Uterus (tissue), 3 donors: ENCODE measurements at regions not wholly inside any gene's neighbourhood (a gene's known extent, or its start where the extent isn't known, plus 50 kb on each side); places are given as distances from the start of the nearest gene placed in this dataset.
A peak's percentile ranks its signal among the peaks of the same experiment; 100 is the strongest.

Source experiments
- DNase-seq, 2 donors: peaks; one replicate each; pipeline ENCODE4 v3.0.0-alpha.2; 2019 to 2020
- H3K27ac ChIP-seq, 2 donors: fragments of 200-600 bp; sonication (generic); 1 replicate in 1 of 2; 2 replicates in 1 of 2; pipeline ENCODE4 v1.5.1; 2016 to 2018
- H3K27me3 ChIP-seq, 2 donors: fragments of 200-600 bp; sonication (generic); one replicate each; pipeline ENCODE4 v1.5.1; 2018 to 2019; ENCODE audit warnings: control low read depth in 1 of 2
- H3K36me3 ChIP-seq, 2 donors: fragments of 200-600 bp; sonication (generic); one replicate each; pipeline ENCODE4 v1.5.1; 2019; ENCODE audit warnings: control low read depth in 1 of 2
- H3K4me1 ChIP-seq, 2 donors: fragments of 200-600 bp; sonication (generic); one replicate each; pipeline ENCODE4 v1.5.1; 2018 to 2019; ENCODE audit warnings: control low read depth in 1 of 2
- H3K4me3 ChIP-seq, 2 donors: fragments of 200-600 bp; sonication (generic); 1 replicate in 1 of 2; 2 replicates in 1 of 2; pipeline ENCODE4 v1.5.1; 2018 to 2019; ENCODE audit warnings: mild to moderate bottlenecking in 1 of 2
- H3K9me3 ChIP-seq, 2 donors: fragments of 200-600 bp; sonication (generic); one replicate each; pipeline ENCODE4 v1.5.1; 2019; ENCODE audit warnings: control low read depth in 1 of 2
- CTCF ChIP-seq, 4 experiments: fragments of 200-600 bp in 2 of 4; fragments of 450-650 bp in 2 of 4; sonication (generic) in 2 of 4; IDR thresholded peaks; one replicate each; pipeline ENCODE4 v1.5.1; 2016 to 2019; ENCODE audit warnings: antibody characterized with exemption in 4 of 4, mild to moderate bottlenecking in 2 of 4, moderate library complexity in 1 of 4
- POLR2A ChIP-seq, 2 donors: fragments of 450-650 bp; IDR thresholded peaks; one replicate each; pipeline ENCODE4 v1.6.1; 2016; ENCODE audit warnings: antibody characterized with exemption in 2 of 2, mild to moderate bottlenecking in 1 of 2, moderate library complexity in 1 of 2
- intact Hi-C: fragments of 100-400 bp; cut with DNase I; formaldehyde crosslinking; loops from one replicate; pipeline ENCODE4 v1.15.1; 2023; ENCODE audit warnings: low total_unique reads
- donor health status: DM: yes; HTN: yes; CAD: no.

- H3K36me3 ChIP-seq, result no peaks in the 10 kb centered on the region
- H3K27me3 ChIP-seq, result peaks cover 5 to 37% of the 10 kb centered on the region in 2 donors
- DNase-seq, result no peak
- TF ChIP-seq CTCF (IDR thresholded peaks at IDR 0.05) (no peak), POLR2A (IDR thresholded peaks at IDR 0.05) (no peak)
- H3K4me3 ChIP-seq, result peak overlapping the region; percentile 39 to 40
- intact Hi-C loops, result no loop called here
- peaks cover 0 to 3% of the 10 kb centered on the region in 2 donors for H3K9me3 ChIP-seq
- H3K4me1 ChIP-seq, result peaks cover 0 to 19% of the 10 kb centered on the region in 2 donors
- peak overlapping the region in 1 of 2 donors; percentile 71 for H3K27ac ChIP-seq
Observed at GRCh38 chr2:71277536-71278103, 50.7 kb upstream of the PAIP2B start.

GRCh38 chr2:71277147-71277475 is 50.2 kb upstream of the PAIP2B start:
- Histone ChIP-seq H3K27ac (peak overlapping the region; percentile 68 to 71), H3K36me3 (no peaks in the 10 kb centered on the region), H3K4me3 (peak overlapping the region; percentile 39 to 40), H3K4me1 (peaks cover 0 to 19% of the 10 kb centered on the region in 2 donors), H3K9me3 (peaks cover 0 to 3% of the 10 kb centered on the region in 2 donors), H3K27me3 (peaks cover 5 to 37% of the 10 kb centered on the region in 2 donors)
- TF ChIP-seq POLR2A (IDR thresholded peaks at IDR 0.05) (no peak), CTCF (IDR thresholded peaks at IDR 0.05) (no peak)
- intact Hi-C loops, result no loop called here
- DNase-seq, result no peak

DNA sequence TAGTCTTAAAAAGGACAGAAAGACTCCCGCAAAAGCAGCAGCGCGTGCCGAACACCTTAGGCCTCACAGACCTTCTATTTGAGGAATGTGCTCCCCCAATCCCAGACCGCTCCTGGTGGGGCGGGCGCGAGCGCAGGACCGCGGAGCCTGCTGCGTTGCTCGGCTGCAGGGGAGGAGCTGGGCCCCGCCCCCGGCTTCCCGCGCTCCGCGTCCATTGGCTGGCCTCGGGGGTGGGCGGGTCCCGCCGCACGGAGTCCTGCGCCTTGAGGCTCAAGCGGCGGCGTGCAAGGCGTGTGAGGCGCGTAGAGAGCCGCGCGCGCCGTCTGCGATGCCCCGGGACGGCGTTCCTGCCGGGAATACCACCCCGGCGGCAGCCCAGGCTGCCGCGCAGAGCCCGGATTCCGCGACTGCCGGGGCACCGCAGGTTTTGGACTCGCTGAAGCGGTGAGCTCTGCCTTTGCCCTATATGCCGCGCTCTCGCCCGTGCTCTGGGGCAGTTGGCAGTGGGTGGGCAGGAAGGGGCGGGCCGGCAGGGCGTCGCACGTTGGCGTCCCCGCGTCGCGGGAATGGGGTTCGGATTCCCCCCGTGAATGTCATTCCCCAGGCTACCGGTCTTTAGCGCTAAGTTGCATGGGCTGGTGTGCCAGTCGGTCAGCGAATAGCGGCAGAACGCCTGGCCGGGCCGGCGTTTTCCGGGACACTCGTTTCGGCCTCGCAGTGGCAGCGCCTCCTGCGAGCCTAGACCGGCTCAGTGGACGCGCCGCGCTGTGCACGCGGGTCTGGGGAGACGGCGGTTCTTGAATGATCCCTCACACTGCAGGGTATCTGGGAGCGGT is 49.6 kb upstream of the PAIP2B start:
- intact Hi-C loops, result no loop called here
- peak in 1 of 4 experiments; percentile 11 for TF ChIP-seq CTCF (IDR thresholded peaks at IDR 0.05)
- peak; percentile 50 to 69 for TF ChIP-seq POLR2A (IDR thresholded peaks at IDR 0.05)
- Histone ChIP-seq H3K27ac (peak overlapping the region; percentile 34 to 68), H3K4me1 (peaks cover 0 to 19% of the 10 kb centered on the region in 2 donors), H3K4me3 (peak overlapping the region; percentile 39 to 40), H3K27me3 (peaks cover 5 to 37% of the 10 kb centered on the region in 2 donors), H3K36me3 (no peaks in the 10 kb centered on the region), H3K9me3 (peaks cover 0 to 3% of the 10 kb centered on the region in 2 donors)
- peak; percentile 61 to 70 for DNase-seq
